Uterus (tissue), 3 donors: ENCODE measurements at regions not wholly inside any gene's neighbourhood (a gene's known extent, or its start where the extent isn't known, plus 50 kb on each side); places are given as distances from the start of the nearest gene placed in this dataset.

ENCODE experiments used
- DNase-seq, 2 donors: peaks; one replicate each; pipeline ENCODE4 v3.0.0-alpha.2; 2019 to 2020
- H3K27ac ChIP-seq, 2 donors: fragments of 200-600 bp; sonication (generic); 1 replicate in 1 of 2; 2 replicates in 1 of 2; pipeline ENCODE4 v1.5.1; 2016 to 2018
- H3K27me3 ChIP-seq, 2 donors: fragments of 200-600 bp; sonication (generic); one replicate each; pipeline ENCODE4 v1.5.1; 2018 to 2019; ENCODE audit warnings: control low read depth in 1 of 2
- H3K36me3 ChIP-seq, 2 donors: fragments of 200-600 bp; sonication (generic); one replicate each; pipeline ENCODE4 v1.5.1; 2019; ENCODE audit warnings: control low read depth in 1 of 2
- H3K4me1 ChIP-seq, 2 donors: fragments of 200-600 bp; sonication (generic); one replicate each; pipeline ENCODE4 v1.5.1; 2018 to 2019; ENCODE audit warnings: control low read depth in 1 of 2
- H3K4me3 ChIP-seq, 2 donors: fragments of 200-600 bp; sonication (generic); 1 replicate in 1 of 2; 2 replicates in 1 of 2; pipeline ENCODE4 v1.5.1; 2018 to 2019; ENCODE audit warnings: mild to moderate bottlenecking in 1 of 2
- H3K9me3 ChIP-seq, 2 donors: fragments of 200-600 bp; sonication (generic); one replicate each; pipeline ENCODE4 v1.5.1; 2019; ENCODE audit warnings: control low read depth in 1 of 2
- CTCF ChIP-seq, 4 experiments: fragments of 200-600 bp in 2 of 4; fragments of 450-650 bp in 2 of 4; sonication (generic) in 2 of 4; IDR thresholded peaks; one replicate each; pipeline ENCODE4 v1.5.1; 2016 to 2019; ENCODE audit warnings: antibody characterized with exemption in 4 of 4, mild to moderate bottlenecking in 2 of 4, moderate library complexity in 1 of 4
- POLR2A ChIP-seq, 2 donors: fragments of 450-650 bp; IDR thresholded peaks; one replicate each; pipeline ENCODE4 v1.6.1; 2016; ENCODE audit warnings: antibody characterized with exemption in 2 of 2, mild to moderate bottlenecking in 1 of 2, moderate library complexity in 1 of 2
- intact Hi-C: fragments of 100-400 bp; cut with DNase I; formaldehyde crosslinking; loops from one replicate; pipeline ENCODE4 v1.15.1; 2023; ENCODE audit warnings: low total_unique reads
- donor health status: DM: yes; HTN: yes; CAD: no.

DNA sequence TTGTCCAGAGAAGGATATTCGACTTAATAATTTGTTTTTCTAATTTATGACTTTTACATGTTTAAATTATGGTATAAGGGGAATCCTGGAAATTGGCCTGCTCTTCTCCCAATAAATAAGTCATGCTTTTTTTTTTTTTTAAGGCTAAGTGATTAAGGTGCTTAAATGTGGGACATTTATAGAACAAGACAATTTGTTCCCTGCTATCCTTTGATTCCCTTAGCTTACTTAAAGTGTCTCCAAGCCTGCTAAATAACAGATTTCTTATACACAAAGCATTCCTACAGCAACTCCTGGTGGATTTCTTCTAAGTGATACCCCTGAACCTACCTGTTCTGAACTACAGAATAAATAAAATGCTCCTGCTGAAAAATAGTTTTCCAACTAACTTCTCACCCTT, 233.0 kb upstream of the UGT8 start:
- Histone ChIP-seq H3K27me3 (no peaks in the 10 kb centered on the region), H3K4me3 (no peak overlapping the region), H3K27ac (no peak overlapping the region), H3K9me3 (no peaks in the 10 kb centered on the region), H3K36me3 (no peaks in the 10 kb centered on the region), H3K4me1 (no peaks in the 10 kb centered on the region)
- TF ChIP-seq CTCF (IDR thresholded peaks at IDR 0.05) = no peak
- TF ChIP-seq POLR2A (IDR thresholded peaks at IDR 0.05) = no peak
- intact Hi-C loops = no loop called here
- no peak for DNase-seq

GRCh38 chr4:114366368-114366767, 232.2 kb upstream of the UGT8 start:
- intact Hi-C loops = no loop called here
- H3K4me3 ChIP-seq = no peak overlapping the region
- H3K27ac ChIP-seq = no peak overlapping the region
- no peak for TF ChIP-seq POLR2A (IDR thresholded peaks at IDR 0.05)
- no peak for TF ChIP-seq CTCF (IDR thresholded peaks at IDR 0.05)
- no peaks in the 10 kb centered on the region for H3K27me3 ChIP-seq
- no peaks in the 10 kb centered on the region for H3K36me3 ChIP-seq
- H3K9me3 ChIP-seq = no peaks in the 10 kb centered on the region
- no peak for DNase-seq
- no peaks in the 10 kb centered on the region for H3K4me1 ChIP-seq

DNA sequence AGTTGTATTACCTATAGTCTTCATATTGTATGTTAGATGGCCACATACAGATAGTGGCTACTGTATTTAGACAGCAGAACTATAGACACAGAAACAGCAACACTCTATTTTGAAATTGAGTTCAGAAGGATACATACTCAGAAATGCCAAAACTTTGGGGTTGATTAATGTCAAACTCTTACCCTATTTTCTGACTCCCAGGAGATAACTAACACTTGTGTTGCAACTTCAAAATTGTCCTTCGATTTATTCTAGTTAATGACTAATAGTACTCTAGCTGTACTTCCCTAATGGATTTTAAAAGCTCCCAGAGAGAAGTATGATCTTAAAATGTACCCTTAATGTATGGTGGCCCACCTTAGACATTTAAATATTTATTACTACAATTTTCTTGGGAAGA, 229.9 kb upstream of the UGT8 start:
- Histone ChIP-seq H3K4me3 (no peak overlapping the region), H3K9me3 (no peaks in the 10 kb centered on the region), H3K4me1 (no peaks in the 10 kb centered on the region), H3K27me3 (no peaks in the 10 kb centered on the region), H3K36me3 (no peaks in the 10 kb centered on the region), H3K27ac (no peak overlapping the region)
- DNase-seq = no peak
- intact Hi-C loops = no loop called here
- TF ChIP-seq POLR2A (IDR thresholded peaks at IDR 0.05) = no peak
- TF ChIP-seq CTCF (IDR thresholded peaks at IDR 0.05) = no peak

DNA sequence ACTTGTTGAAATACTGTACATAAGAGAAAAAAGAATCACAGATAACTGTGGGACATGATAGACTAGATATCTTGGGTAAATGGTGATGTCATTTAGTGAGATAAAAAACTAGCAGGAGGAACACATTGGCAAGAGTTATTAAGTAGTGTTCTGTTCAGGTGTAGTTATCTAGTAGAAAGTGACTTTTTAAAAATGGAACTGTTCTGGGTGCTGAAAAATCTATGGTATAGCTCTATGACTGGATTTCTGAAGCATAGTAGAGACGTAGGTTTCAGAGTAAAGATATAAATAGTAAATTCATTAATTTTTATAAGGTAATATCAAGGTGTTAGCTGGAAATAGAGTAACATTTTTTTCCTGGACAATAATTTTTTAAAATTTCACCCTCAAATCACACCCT, 225.1 kb upstream of the UGT8 start:
- H3K9me3 ChIP-seq = no peaks in the 10 kb centered on the region
- no peaks in the 10 kb centered on the region for H3K36me3 ChIP-seq
- DNase-seq = no peak
- no peaks in the 10 kb centered on the region for H3K27me3 ChIP-seq
- TF ChIP-seq CTCF (IDR thresholded peaks at IDR 0.05) (no peak), POLR2A (IDR thresholded peaks at IDR 0.05) (no peak)
- no peak overlapping the region for H3K27ac ChIP-seq
- intact Hi-C loops = no loop called here
- H3K4me3 ChIP-seq = no peak overlapping the region
- no peaks in the 10 kb centered on the region for H3K4me1 ChIP-seq

- Histone ChIP-seq H3K9me3 (no peaks in the 10 kb centered on the region), H3K27me3 (no peaks in the 10 kb centered on the region), H3K4me3 (no peak overlapping the region), H3K36me3 (no peaks in the 10 kb centered on the region), H3K27ac (no peak overlapping the region), H3K4me1 (no peaks in the 10 kb centered on the region)
- intact Hi-C loops = no loop called here
- DNase-seq = no peak
- TF ChIP-seq CTCF (IDR thresholded peaks at IDR 0.05) (no peak), POLR2A (IDR thresholded peaks at IDR 0.05) (no peak)
Observed at GRCh38 chr4:114378305-114378903, 220.2 kb upstream of the UGT8 start.
